Keratinocyte (primary cell): ENCODE measurements at regions not wholly inside any gene's neighbourhood (a gene's known extent, or its start where the extent isn't known, plus 50 kb on each side); places are given as distances from the start of the nearest gene placed in this dataset.

Source experiments
- DNase-seq: peaks from one replicate; pipeline ENCODE4 v3.0.0-alpha.2; 2011; ENCODE audit warnings: low read depth, missing footprints, low spot score
- FAIRE-seq: peaks from 2 replicates; lab custom pipeline; 2011; peaks lifted over from hg19 to GRCh38; lab: Jason Lieb, UNC
- H2AFZ ChIP-seq: 2 replicates; pipeline ENCODE4 v1.6.0; 2012; ENCODE audit warnings: low read length, control low read depth, inconsistent platforms; ENCODE audit not compliant: control insufficient read depth
- H3K27ac ChIP-seq: 2 replicates; pipeline ENCODE4 v1.5.1; 2011; ENCODE audit warnings: low read length; ENCODE audit not compliant: control insufficient read depth, insufficient read depth
- H3K27me3 ChIP-seq: 3 replicates; pipeline ENCODE4 v1.6.0; 2011; ENCODE audit warnings: low read length; ENCODE audit not compliant: control insufficient read depth, insufficient read depth; ENCODE audit errors: extremely low read depth
- H3K36me3 ChIP-seq, 2 experiments: 2 replicates in 1 of 2; 3 replicates in 1 of 2; pipeline ENCODE4 v1.5.1; 2011; ENCODE audit warnings: low read length in 2 of 2, mild to moderate bottlenecking in 1 of 2; ENCODE audit not compliant: control insufficient read depth in 2 of 2, insufficient read depth in 2 of 2; ENCODE audit errors: extremely low read depth in 1 of 2
- H3K4me1 ChIP-seq: 3 replicates; pipeline ENCODE4 v1.5.1; 2011; ENCODE audit warnings: low read length; ENCODE audit not compliant: control insufficient read depth, insufficient read depth; ENCODE audit errors: extremely low read depth
- H3K4me2 ChIP-seq: 3 replicates; pipeline ENCODE4 v1.6.0; 2011; ENCODE audit warnings: low read depth, low read length; ENCODE audit not compliant: control insufficient read depth, insufficient read depth; ENCODE audit errors: extremely low read depth
- H3K4me3 ChIP-seq, 3 experiments: fragments of 200-600 bp in 1 of 3; sonication (generic) in 1 of 3; 2 replicates in 2 of 3; 3 replicates in 1 of 3; pipeline ENCODE4 v1.5.1; 2011 to 2016; ENCODE audit warnings: low read length in 3 of 3, mild to moderate bottlenecking in 3 of 3, control low read depth in 2 of 3, inconsistent platforms in 1 of 3, low read depth in 1 of 3, mixed read lengths in 1 of 3, mixed run types in 1 of 3, moderate library complexity in 1 of 3; ENCODE audit not compliant: control insufficient read depth in 2 of 3, insufficient read depth in 2 of 3; ENCODE audit errors: extremely low read depth in 1 of 3
- H3K79me2 ChIP-seq: 2 replicates; pipeline ENCODE4 v1.6.0; 2012; ENCODE audit warnings: low read length; ENCODE audit not compliant: control insufficient read depth, insufficient read depth
- H3K9ac ChIP-seq: 3 replicates; pipeline ENCODE4 v1.6.0; 2011; ENCODE audit warnings: low read length; ENCODE audit not compliant: control insufficient read depth, insufficient read depth; ENCODE audit errors: extremely low read depth
- H3K9me1 ChIP-seq: 3 replicates; pipeline ENCODE4 v1.6.0; 2011; ENCODE audit warnings: low read length; ENCODE audit not compliant: control insufficient read depth, insufficient read depth; ENCODE audit errors: extremely low read depth
- H3K9me3 ChIP-seq: 2 replicates; pipeline ENCODE4 v1.5.1; 2012; ENCODE audit warnings: low read depth, low read length; ENCODE audit not compliant: control insufficient read depth
- H4K20me1 ChIP-seq: 3 replicates; pipeline ENCODE4 v1.6.0; 2011; ENCODE audit warnings: low read length; ENCODE audit not compliant: control insufficient read depth, insufficient read depth; ENCODE audit errors: extremely low read depth
- CTCF ChIP-seq, 3 experiments: IDR thresholded peaks in 1 of 3; conservative IDR thresholded peaks in 1 of 3; optimal IDR thresholded peaks in 1 of 3; 2 replicates in 2 of 3; 3 replicates in 1 of 3; pipeline versions ENCODE3 to v1.5.1; 2011; ENCODE audit warnings: low read length in 3 of 3, mild to moderate bottlenecking in 3 of 3, moderate library complexity in 2 of 3, control low read depth in 1 of 3, inconsistent platforms in 1 of 3; ENCODE audit not compliant: insufficient read depth in 2 of 3; ENCODE audit errors: extremely low read depth in 1 of 3
- EZH2 ChIP-seq: IDR thresholded peaks from one replicate; pipeline ENCODE4 v1.6.1; 2012; ENCODE audit warnings: inconsistent platforms, mild to moderate bottlenecking, low read length, moderate library complexity
- dilution Hi-C: fragments of 300-500 bp; cut with MboI; formaldehyde crosslinking; loops from one replicate; pipeline ENCODE4 v1.7.0; 2020; ENCODE audit warnings: low sequenced_read_pairs; ENCODE audit not compliant: extremely low pct_ligation_motif_present

GRCh38 chr3:135751991-135752390, 213.5 kb upstream of the PPP2R3A start:
- H2AFZ ChIP-seq = no peak overlapping the region
- DNase-seq = no peak
- no peak overlapping the region for H3K9ac ChIP-seq
- H3K9me1 ChIP-seq = no peaks in the 10 kb centered on the region
- no peaks in the 10 kb centered on the region for H3K36me3 ChIP-seq
- dilution Hi-C loops = no loop called here
- H3K79me2 ChIP-seq = no peaks in the 10 kb centered on the region
- H3K4me3 ChIP-seq = no peak overlapping the region
- H3K27ac ChIP-seq = no peak overlapping the region
- no peak overlapping the region for H3K4me2 ChIP-seq
- H4K20me1 ChIP-seq = no peaks in the 10 kb centered on the region
- TF ChIP-seq CTCF (optimal IDR thresholded peaks at IDR 0.05 in 1 of 3, IDR thresholded peaks at IDR 0.05 in 1 of 3, conservative IDR thresholded peaks at IDR 0.05 in 1 of 3; ENCODE audit: extremely low read depth in 1 of 3, insufficient read depth in 2 of 3, low read length in 3 of 3) (no peak), EZH2 (no peak)
- H3K9me3 ChIP-seq = no peaks in the 10 kb centered on the region
- no peaks in the 10 kb centered on the region for H3K4me1 ChIP-seq
- no peak for FAIRE-seq
- H3K27me3 ChIP-seq = no peaks in the 10 kb centered on the region

- FAIRE-seq = no peak
- no peaks in the 10 kb centered on the region for H4K20me1 ChIP-seq
- TF ChIP-seq EZH2 (no peak), CTCF (optimal IDR thresholded peaks at IDR 0.05 in 1 of 3, IDR thresholded peaks at IDR 0.05 in 1 of 3, conservative IDR thresholded peaks at IDR 0.05 in 1 of 3; ENCODE audit: extremely low read depth in 1 of 3, insufficient read depth in 2 of 3, low read length in 3 of 3) (no peak)
- H3K27ac ChIP-seq = no peak overlapping the region
- no peak overlapping the region for H2AFZ ChIP-seq
- no peak for DNase-seq
- H3K27me3 ChIP-seq = no peaks in the 10 kb centered on the region
- no peaks in the 10 kb centered on the region for H3K4me1 ChIP-seq
- H3K9me1 ChIP-seq = no peaks in the 10 kb centered on the region
- no peaks in the 10 kb centered on the region for H3K9me3 ChIP-seq
- dilution Hi-C loops = no loop called here
- H3K79me2 ChIP-seq = no peaks in the 10 kb centered on the region
- H3K9ac ChIP-seq = no peak overlapping the region
- H3K4me3 ChIP-seq = no peak overlapping the region
- no peaks in the 10 kb centered on the region for H3K36me3 ChIP-seq
- H3K4me2 ChIP-seq = no peak overlapping the region
These were observed 212.7 kb upstream of the PPP2R3A start for GRCh38 chr3:135752851-135753250.
